Endothelial cell of umbilical vein (primary cell): ENCODE measurements at regions not wholly inside any gene's neighbourhood (a gene's known extent, or its start where the extent isn't known, plus 50 kb on each side); places are given as distances from the start of the nearest gene placed in this dataset.

Experiments
- BruUV-seq: library from RNA; stranded (reverse); fragments of 400-500 nt; replicated peaks from 2 replicates; lab custom pipeline; 2021; lab: Mats Ljungman, UMichigan
- CTCF ChIA-PET: fragments of 300-600, 350-600 bp; sonication (Branson Sonifier 250); formaldehyde crosslinking; loops from one replicate; lab custom pipeline; 2021; ENCODE audit warnings: antibody characterized with exemption, inconsistent platforms; lab: Charles Lee
- POLR2A ChIA-PET: fragments of 300-600, 350-600 bp; sonication (Branson Sonifier 250); formaldehyde crosslinking; loops from one replicate; lab custom pipeline; 2021; ENCODE audit warnings: antibody characterized with exemption, inconsistent platforms; lab: Charles Lee
- DNase-seq: peaks from one replicate; pipeline ENCODE4 v3.0.0-alpha.2; 2011; ENCODE audit warnings: low read depth, low spot score
- FAIRE-seq: peaks from 2 replicates; lab custom pipeline; 2011; peaks lifted over from hg19 to GRCh38; lab: Jason Lieb, UNC
- H2AFZ ChIP-seq: 2 replicates; pipeline ENCODE4 v1.6.0; 2012; ENCODE audit warnings: low read depth, low read length, control low read depth, inconsistent platforms
- H3K27ac ChIP-seq: 2 replicates; pipeline ENCODE4 v1.5.1; 2011; ENCODE audit warnings: low read depth, mild to moderate bottlenecking, control low read depth, low read length, moderate library complexity; ENCODE audit not compliant: insufficient read depth
- H3K27me3 ChIP-seq, 2 experiments: 2 replicates each; pipeline versions ENCODE4 v1.6.0 to v1.6.1; 2011; ENCODE audit warnings: low read length in 2 of 2, mixed read lengths in 1 of 2; ENCODE audit not compliant: control insufficient read depth in 2 of 2, insufficient read depth in 2 of 2
- H3K36me3 ChIP-seq, 2 experiments: 2 replicates in 1 of 2; 3 replicates in 1 of 2; pipeline ENCODE4 v1.5.1; 2011; ENCODE audit warnings: low read length in 2 of 2, mild to moderate bottlenecking in 1 of 2, moderate library complexity in 1 of 2; ENCODE audit not compliant: control insufficient read depth in 2 of 2, insufficient read depth in 2 of 2; ENCODE audit errors: extremely low read depth in 1 of 2
- H3K4me1 ChIP-seq: 3 replicates; pipeline ENCODE4 v1.5.1; 2011; ENCODE audit warnings: mild to moderate bottlenecking, low read length; ENCODE audit not compliant: control insufficient read depth, insufficient read depth; ENCODE audit errors: extremely low read depth
- H3K4me2 ChIP-seq: 2 replicates; pipeline ENCODE4 v1.6.1; 2011; ENCODE audit warnings: low read length, control low read depth, mixed read lengths; ENCODE audit not compliant: insufficient read depth
- H3K4me3 ChIP-seq, 3 experiments: fragments of 200-600 bp in 1 of 3; sonication (generic), shearing (Covaris generic) in 1 of 3; replicated peaks in 1 of 3; 2 replicates each; pipeline ENCODE4 v1.5.1; 2011 to 2016; ENCODE audit warnings: control low read depth in 3 of 3, low read length in 3 of 3, mild to moderate bottlenecking in 2 of 3, inconsistent platforms in 1 of 3, low read depth in 1 of 3, moderate library complexity in 1 of 3; ENCODE audit not compliant: insufficient read depth in 1 of 3
- H3K79me2 ChIP-seq: 2 replicates; pipeline ENCODE4 v1.6.0; 2012; ENCODE audit warnings: low read length, inconsistent platforms; ENCODE audit not compliant: control insufficient read depth, insufficient read depth
- H3K9ac ChIP-seq: replicated peaks from 2 replicates; pipeline ENCODE3; 2011; ENCODE audit warnings: low read length, control low read depth; ENCODE audit not compliant: insufficient read depth; ENCODE audit errors: extremely low read depth
- H3K9me1 ChIP-seq: replicated peaks from 3 replicates; pipeline ENCODE4 v1.6.0; 2011; ENCODE audit warnings: mild to moderate bottlenecking, low read length; ENCODE audit not compliant: control insufficient read depth, insufficient read depth; ENCODE audit errors: extremely low read depth
- H3K9me3 ChIP-seq: replicated peaks from 2 replicates; pipeline ENCODE4 v1.5.1; 2012; ENCODE audit warnings: low read length, inconsistent platforms; ENCODE audit not compliant: control insufficient read depth, insufficient read depth
- H4K20me1 ChIP-seq: replicated peaks from 2 replicates; pipeline ENCODE3; 2011; ENCODE audit warnings: mild to moderate bottlenecking, low read length; ENCODE audit not compliant: control insufficient read depth, insufficient read depth; ENCODE audit errors: extremely low read depth
- EZH2 ChIP-seq: IDR thresholded peaks from 2 replicates; pipeline ENCODE4 v1.6.1; 2012; ENCODE audit warnings: borderline replicate concordance, low read depth, mild to moderate bottlenecking, moderate library complexity, low read length, inconsistent platforms; ENCODE audit not compliant: severe bottlenecking
- GATA2 ChIP-seq: IDR thresholded peaks from 2 replicates; pipeline ENCODE4 v1.7.0; 2011; ENCODE audit warnings: low read depth, mild to moderate bottlenecking, moderate library complexity, mixed read lengths, low read length; ENCODE audit not compliant: insufficient read length, insufficient read depth
- MYC ChIP-seq: IDR thresholded peaks from one replicate; pipeline ENCODE4 v1.6.1; 2011; ENCODE audit warnings: mild to moderate bottlenecking, low read depth, low read length
- POLR2A ChIP-seq: IDR thresholded peaks from 2 replicates; pipeline ENCODE4 v1.6.1; 2012; ENCODE audit warnings: low read depth, mild to moderate bottlenecking, control low read depth, low read length
- POLR2AphosphoS5 ChIP-seq: IDR thresholded peaks from 2 replicates; pipeline ENCODE4 v1.6.1; 2012; ENCODE audit warnings: low read depth, mild to moderate bottlenecking, control low read depth, low read length, moderate library complexity; ENCODE audit not compliant: insufficient read depth
- dilution Hi-C: fragments of 300-500 bp; cut with MboI; formaldehyde crosslinking; loops from one replicate; pipeline ENCODE4 v1.15.0; 2019; ENCODE audit warnings: low sequenced_read_pairs; ENCODE audit not compliant: extremely low pct_ligation_motif_present
- intact Hi-C: fragments of 100-400 bp; cut with micrococcal nuclease; formaldehyde crosslinking; loops from one replicate; pipeline ENCODE4 v1.10.0; 2022

- Histone ChIP-seq H3K4me3 (no peak overlapping the region), H3K9me3 (peaks cover 2% of the 10 kb centered on the region), H3K9ac (no peak overlapping the region), H3K36me3 (no peaks in the 10 kb centered on the region), H3K4me1 (no peaks in the 10 kb centered on the region), H4K20me1 (no peaks in the 10 kb centered on the region), H3K79me2 (no peaks in the 10 kb centered on the region), H2AFZ (no peak overlapping the region), H3K4me2 (no peak overlapping the region), H3K27ac (no peak overlapping the region), H3K27me3 (no peaks in the 10 kb centered on the region), H3K9me1 (no peaks in the 10 kb centered on the region)
- dilution Hi-C loops (no loop called here), intact Hi-C loops (no loop called here)
- DNase-seq, result no peak
- no TSS peak for BruUV-seq
- TF ChIP-seq POLR2A, result no peak
- no peak for FAIRE-seq
- POLR2A ChIA-PET, result no interaction called here
- CTCF ChIA-PET, result no interaction called here
Measured at GRCh38 chr5:25399878-25400480, 755.2 kb upstream of the CDH10 start.

GRCh38 chr5:25393957-25394356 is 749.2 kb upstream of the CDH10 start:
- H3K9me1 ChIP-seq, result no peaks in the 10 kb centered on the region
- no peak overlapping the region for H3K9ac ChIP-seq
- no peaks in the 10 kb centered on the region for H3K79me2 ChIP-seq
- H3K27ac ChIP-seq, result no peak overlapping the region
- peaks cover 4% of the 10 kb centered on the region for H3K9me3 ChIP-seq
- H3K27me3 ChIP-seq, result no peaks in the 10 kb centered on the region
- intact Hi-C loops (no loop called here), dilution Hi-C loops (no loop called here)
- no peak overlapping the region for H2AFZ ChIP-seq
- no peak overlapping the region for H3K4me2 ChIP-seq
- no peak overlapping the region for H3K4me3 ChIP-seq
- no peaks in the 10 kb centered on the region for H3K4me1 ChIP-seq
- ChIA-PET POLR2A (no interaction called here), CTCF (no interaction called here)
- DNase-seq (no peak), FAIRE-seq (no peak)
- H4K20me1 ChIP-seq, result no peaks in the 10 kb centered on the region
- BruUV-seq, result no TSS peak
- TF ChIP-seq GATA2 (no peak), EZH2 (no peak), MYC (no peak), POLR2AphosphoS5 (no peak)
- no peaks in the 10 kb centered on the region for H3K36me3 ChIP-seq
